GM12872 (cell line): ENCODE measurements at regions not wholly inside any gene's neighbourhood (a gene's known extent, or its start where the extent isn't known, plus 50 kb on each side); places are given as distances from the start of the nearest gene placed in this dataset.

Source experiments
- TF ChIP-seq, protein P1 (sequence below): IDR thresholded peaks from 3 replicates; pipeline ENCODE4 v1.5.1; 2011; ENCODE audit warnings: low read depth, mild to moderate bottlenecking, low read length, moderate library complexity; ENCODE audit not compliant: insufficient read depth

DNA sequence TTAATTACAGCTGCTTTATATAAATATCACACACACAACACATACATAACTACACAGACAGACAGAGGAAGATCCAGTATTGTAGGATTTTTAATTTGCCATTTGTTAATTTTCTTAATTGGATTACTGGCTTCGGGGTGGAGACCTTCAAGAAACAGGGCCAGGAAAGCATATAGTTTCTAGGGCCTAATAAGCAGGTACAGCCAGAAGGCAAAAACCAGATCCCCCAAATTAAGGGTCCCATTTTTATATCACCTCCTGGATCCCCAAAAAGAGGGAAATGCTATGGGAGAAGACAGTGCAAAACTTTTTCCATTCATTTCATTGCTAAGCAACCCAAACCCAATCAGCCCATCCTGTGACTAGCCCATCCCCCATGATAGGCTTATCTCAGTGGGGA, 373.3 kb upstream of the FAM174A start:
- TF ChIP-seq, protein P1, sequence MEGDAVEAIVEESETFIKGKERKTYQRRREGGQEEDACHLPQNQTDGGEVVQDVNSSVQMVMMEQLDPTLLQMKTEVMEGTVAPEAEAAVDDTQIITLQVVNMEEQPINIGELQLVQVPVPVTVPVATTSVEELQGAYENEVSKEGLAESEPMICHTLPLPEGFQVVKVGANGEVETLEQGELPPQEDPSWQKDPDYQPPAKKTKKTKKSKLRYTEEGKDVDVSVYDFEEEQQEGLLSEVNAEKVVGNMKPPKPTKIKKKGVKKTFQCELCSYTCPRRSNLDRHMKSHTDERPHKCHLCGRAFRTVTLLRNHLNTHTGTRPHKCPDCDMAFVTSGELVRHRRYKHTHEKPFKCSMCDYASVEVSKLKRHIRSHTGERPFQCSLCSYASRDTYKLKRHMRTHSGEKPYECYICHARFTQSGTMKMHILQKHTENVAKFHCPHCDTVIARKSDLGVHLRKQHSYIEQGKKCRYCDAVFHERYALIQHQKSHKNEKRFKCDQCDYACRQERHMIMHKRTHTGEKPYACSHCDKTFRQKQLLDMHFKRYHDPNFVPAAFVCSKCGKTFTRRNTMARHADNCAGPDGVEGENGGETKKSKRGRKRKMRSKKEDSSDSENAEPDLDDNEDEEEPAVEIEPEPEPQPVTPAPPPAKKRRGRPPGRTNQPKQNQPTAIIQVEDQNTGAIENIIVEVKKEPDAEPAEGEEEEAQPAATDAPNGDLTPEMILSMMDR = no peak

DNA sequence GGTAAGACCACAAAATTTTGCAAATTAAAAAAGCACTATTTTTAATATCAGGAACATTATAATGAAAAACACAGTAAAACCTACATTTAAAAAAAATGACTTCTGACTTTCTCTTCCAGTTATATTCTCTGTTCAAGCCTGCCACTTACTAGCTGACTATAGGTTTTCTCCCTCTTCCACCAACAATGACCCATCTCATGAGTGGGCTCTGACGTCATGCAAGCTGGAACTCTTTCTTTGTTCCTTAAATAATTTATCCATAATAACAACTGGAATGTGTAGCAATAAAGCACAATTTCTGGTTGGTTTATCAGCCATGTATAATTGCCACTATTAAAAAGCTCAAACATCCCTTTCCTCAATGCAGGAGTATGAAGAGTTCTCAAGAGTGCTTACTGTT, 378.1 kb upstream of the FAM174A start:
- TF ChIP-seq, protein P1 = no peak

- TF ChIP-seq, protein P1 = no peak
Measured at GRCh38 chr5:100148239-100148638, 386.9 kb upstream of the FAM174A start.

DNA sequence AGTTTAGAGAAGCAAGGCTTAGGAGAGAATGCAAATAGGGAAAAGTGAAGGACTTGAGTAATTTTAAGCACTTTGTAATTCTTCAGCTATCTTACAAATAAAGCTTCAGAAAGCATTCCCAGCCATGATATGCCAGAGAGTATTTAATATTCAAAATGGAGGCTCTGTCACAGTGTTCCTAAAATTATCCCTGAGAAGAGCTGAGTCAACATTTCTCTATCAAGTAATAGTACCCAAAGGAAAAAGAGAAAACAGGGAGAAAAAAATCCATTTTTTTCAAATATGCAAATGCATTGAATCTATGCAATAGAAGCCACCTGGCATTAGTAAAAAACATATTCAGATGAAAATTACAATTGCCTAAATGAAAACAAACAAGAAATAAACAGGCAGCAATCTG, 392.6 kb upstream of the FAM174A start:
- TF ChIP-seq, protein P1 = no peak

DNA sequence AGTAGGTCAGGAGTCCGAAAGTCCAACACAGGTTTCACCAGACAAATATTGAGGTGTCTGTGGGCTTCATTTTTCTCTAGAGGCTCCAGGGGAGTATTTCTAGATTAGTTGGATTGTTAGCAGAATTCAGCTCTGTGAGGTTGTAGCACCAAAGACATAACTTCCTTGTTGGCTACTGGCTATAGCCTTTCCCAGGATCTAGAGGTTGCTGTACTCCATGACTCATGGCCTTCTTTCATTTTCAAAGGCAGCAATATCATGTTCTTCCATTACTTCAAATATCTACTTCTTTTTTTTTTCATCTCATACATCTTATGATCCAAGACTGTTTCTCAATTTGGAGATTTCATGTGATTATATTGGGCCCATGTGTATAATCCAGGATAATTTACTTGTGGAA, 404.0 kb upstream of the FAM174A start:
- TF ChIP-seq, protein P1 = no peak

GRCh38 chr5:100130307-100130706, 404.9 kb upstream of the FAM174A start:
- TF ChIP-seq, protein P1 = no peak

GRCh38 chr5:100119903-100120302, 415.3 kb upstream of the FAM174A start:
- TF ChIP-seq, protein P1 = no peak

DNA sequence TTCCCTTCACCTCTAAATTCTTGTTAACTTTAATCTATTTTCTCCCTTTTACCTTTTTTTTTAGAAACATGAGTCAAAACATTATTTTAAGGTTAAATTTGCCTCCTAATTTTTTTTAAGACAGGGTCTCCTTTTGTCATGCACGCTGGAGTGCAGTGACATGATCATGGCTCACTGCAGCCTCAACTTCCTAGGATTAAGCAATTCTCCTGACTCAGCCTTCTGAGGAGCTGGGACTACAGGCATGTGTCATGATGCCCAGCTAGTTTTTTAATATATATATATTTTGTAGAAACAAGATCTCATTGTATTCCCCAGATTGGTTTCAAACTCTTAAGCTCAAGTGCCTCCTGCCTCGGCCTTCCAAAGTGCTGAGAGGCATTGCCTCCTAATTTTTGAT, 424.7 kb upstream of the FAM174A start:
- TF ChIP-seq, protein P1 = no peak
